ENCODE measurements at regions not wholly inside any gene's neighbourhood (a gene's known extent, or its start where the extent isn't known, plus 50 kb on each side); places are given as distances from the start of the nearest gene placed in this dataset.

GRCh38 chr6:139856562-139856961 is 482.1 kb upstream of the CITED2 start:
- no peak for TF ChIP-seq CTCF (IDR thresholded peaks at IDR 0.05; ENCODE audit: control extremely low read depth, extremely low read depth, low read depth, missing control alignments)
- DNase-seq (ENCODE audit: extremely low spot score) = no peak
- ChIA-PET POLR2A (no interaction called here), CTCF (no interaction called here)

- POLR2A ChIA-PET = no interaction called here
- DNase-seq (ENCODE audit: extremely low spot score) = no peak
- TF ChIP-seq CTCF (IDR thresholded peaks at IDR 0.05; ENCODE audit: control extremely low read depth, extremely low read depth, low read depth, missing control alignments) = no peak
- CTCF ChIA-PET = no interaction called here
Measured at GRCh38 chr6:139855671-139856311, 481.3 kb upstream of the CITED2 start.

GRCh38 chr6:139853302-139853992 is 479.0 kb upstream of the CITED2 start:
- TF ChIP-seq CTCF (IDR thresholded peaks at IDR 0.05; ENCODE audit: control extremely low read depth, extremely low read depth, low read depth, missing control alignments) = no peak
- POLR2A ChIA-PET = no interaction called here
- CTCF ChIA-PET = interaction anchor here (0.9 to 1.4 kb wide), 5 partner anchors 9 to 484 kb away, joined by 3 to 6 read pairs (median 4); no protein-coding TSS in a partner anchor
- no peak for DNase-seq (ENCODE audit: extremely low spot score)

- CTCF ChIA-PET = interaction anchor here (1.2 to 1.4 kb wide), 2 partner anchors 11 to 25 kb away, joined by 4 to 6 read pairs; no protein-coding TSS in a partner anchor
- TF ChIP-seq CTCF (IDR thresholded peaks at IDR 0.05; ENCODE audit: control extremely low read depth, extremely low read depth, low read depth, missing control alignments) = no peak
- POLR2A ChIA-PET = no interaction called here
- DNase-seq (ENCODE audit: extremely low spot score) = no peak
Measured at GRCh38 chr6:139852488-139853140, 478.2 kb upstream of the CITED2 start.

- no peak for TF ChIP-seq CTCF (IDR thresholded peaks at IDR 0.05; ENCODE audit: control extremely low read depth, extremely low read depth, low read depth, missing control alignments)
- ChIA-PET POLR2A (no interaction called here), CTCF (interaction anchor here (1.0 kb wide), 1 partner anchor 20 kb away, joined by 3 read pairs; no protein-coding TSS in a partner anchor)
- no peak for DNase-seq (ENCODE audit: extremely low spot score)
Measured at GRCh38 chr6:139852067-139852466, 477.6 kb upstream of the CITED2 start.

- POLR2A ChIA-PET = no interaction called here
- no peak for DNase-seq (ENCODE audit: extremely low spot score)
- CTCF ChIA-PET = interaction anchor here (0.8 to 1.3 kb wide), 4 partner anchors 10 to 482 kb away, joined by 3 to 4 read pairs (median 3); no protein-coding TSS in a partner anchor
- TF ChIP-seq CTCF (IDR thresholded peaks at IDR 0.05; ENCODE audit: control extremely low read depth, extremely low read depth, low read depth, missing control alignments) = no peak
Measured at GRCh38 chr6:139851206-139851605, 476.8 kb upstream of the CITED2 start.
